ENCODE measurements at regions not wholly inside any gene's neighbourhood (a gene's known extent, or its start where the extent isn't known, plus 50 kb on each side); places are given as distances from the start of the nearest gene placed in this dataset.
"Not testable (repeated sequence)": the region's sequence is repeated elsewhere in the genome, so short reads cannot be mapped to it uniquely, and the experiment has no call there.

- no peak for DNase-seq
Observed at GRCh38 chr22:48827904-48828555, 999.6 kb downstream of the BRD1 start.

GRCh38 chr22:48827268-48827846 lies 1000.3 kb downstream of the BRD1 start:
- no peak for DNase-seq

GRCh38 chr22:48826546-48826945 lies 1001.1 kb downstream of the BRD1 start:
- DNase-seq = no peak

- DNase-seq = no peak
Observed at GRCh38 chr22:48825802-48826520, 1001.7 kb downstream of the BRD1 start.

- no peak for DNase-seq
Observed at GRCh38 chr22:48824712-48825651, 1002.7 kb downstream of the BRD1 start.

GRCh38 chr22:48823941-48824340 lies 1003.7 kb downstream of the BRD1 start:
- no peak for DNase-seq

- DNase-seq = no peak
Observed at GRCh38 chr22:48822278-48823233, 1005.1 kb downstream of the BRD1 start.

GRCh38 chr22:48821727-48822126 lies 1005.9 kb downstream of the BRD1 start:
- DNase-seq = no peak

GRCh38 chr22:48821346-48821690 lies 1006.4 kb downstream of the BRD1 start:
- DNase-seq = no peak

GRCh38 chr22:48820481-48821345 lies 1007.0 kb downstream of the BRD1 start:
- no peak for DNase-seq

- no peak for DNase-seq
Observed at GRCh38 chr22:48819961-48820360, 1007.7 kb downstream of the BRD1 start.

- no peak for DNase-seq
Observed at GRCh38 chr22:48819232-48819631, 1008.4 kb downstream of the BRD1 start.

GRCh38 chr22:48817491-48817890 lies 1010.2 kb downstream of the BRD1 start:
- not testable (repeated sequence) for DNase-seq

- no peak for DNase-seq
Observed at GRCh38 chr22:48811885-48812284, 1015.8 kb downstream of the BRD1 start.

GRCh38 chr22:48808038-48808960 lies 1019.4 kb downstream of the BRD1 start:
- no peak for DNase-seq

GRCh38 chr22:48807155-48807554 lies 1020.5 kb downstream of the BRD1 start:
- DNase-seq = no peak

- no peak for DNase-seq
Observed at GRCh38 chr22:48806227-48806781, 1021.4 kb downstream of the BRD1 start.

GRCh38 chr22:48805516-48805915 lies 1022.2 kb downstream of the BRD1 start:
- no peak for DNase-seq

GRCh38 chr22:48804811-48805301 lies 1022.8 kb downstream of the BRD1 start:
- DNase-seq = no peak

Measured in EL (cell line).